Thyroid gland (tissue), 4 donors: ENCODE measurements at regions not wholly inside any gene's neighbourhood (a gene's known extent, or its start where the extent isn't known, plus 50 kb on each side); places are given as distances from the start of the nearest gene placed in this dataset.

Experiments
- POLR2A ChIP-seq, 2 donors: fragments of 450-650 bp; IDR thresholded peaks; one replicate each; pipeline ENCODE4 v1.6.1; 2017; ENCODE audit warnings: antibody characterized with exemption in 2 of 2, mild to moderate bottlenecking in 2 of 2, moderate library complexity in 1 of 2
- TF ChIP-seq, protein P1 (sequence below), 6 experiments: fragments of 200-600 bp in 3 of 6; fragments of 450-650 bp in 3 of 6; sonication (generic) in 3 of 6; IDR thresholded peaks; one replicate each; pipeline ENCODE4 v1.5.1; 2016 to 2019; ENCODE audit warnings: antibody characterized with exemption in 6 of 6, mild to moderate bottlenecking in 2 of 6, inconsistent platforms in 1 of 6, moderate library complexity in 1 of 6

DNA sequence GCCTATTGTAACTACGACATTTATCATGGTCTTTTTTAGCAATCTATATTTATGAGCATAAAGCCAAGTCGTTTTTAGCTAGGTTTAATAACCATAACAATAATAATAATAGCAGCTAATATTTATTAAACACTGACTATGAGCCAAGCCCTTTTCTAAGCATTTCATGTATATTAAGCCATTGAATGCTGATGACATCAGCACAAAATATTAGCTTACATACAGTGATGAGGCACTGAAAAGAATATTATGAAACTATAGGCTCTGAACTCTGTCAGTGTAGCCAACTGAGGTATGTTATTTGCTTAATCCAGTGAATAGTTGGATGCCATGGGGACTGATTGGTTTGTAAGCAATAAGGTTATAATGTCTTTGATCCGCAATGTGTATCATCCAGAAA is 235.2 kb downstream of the NDFIP2 start:
- TF ChIP-seq, protein P1, sequence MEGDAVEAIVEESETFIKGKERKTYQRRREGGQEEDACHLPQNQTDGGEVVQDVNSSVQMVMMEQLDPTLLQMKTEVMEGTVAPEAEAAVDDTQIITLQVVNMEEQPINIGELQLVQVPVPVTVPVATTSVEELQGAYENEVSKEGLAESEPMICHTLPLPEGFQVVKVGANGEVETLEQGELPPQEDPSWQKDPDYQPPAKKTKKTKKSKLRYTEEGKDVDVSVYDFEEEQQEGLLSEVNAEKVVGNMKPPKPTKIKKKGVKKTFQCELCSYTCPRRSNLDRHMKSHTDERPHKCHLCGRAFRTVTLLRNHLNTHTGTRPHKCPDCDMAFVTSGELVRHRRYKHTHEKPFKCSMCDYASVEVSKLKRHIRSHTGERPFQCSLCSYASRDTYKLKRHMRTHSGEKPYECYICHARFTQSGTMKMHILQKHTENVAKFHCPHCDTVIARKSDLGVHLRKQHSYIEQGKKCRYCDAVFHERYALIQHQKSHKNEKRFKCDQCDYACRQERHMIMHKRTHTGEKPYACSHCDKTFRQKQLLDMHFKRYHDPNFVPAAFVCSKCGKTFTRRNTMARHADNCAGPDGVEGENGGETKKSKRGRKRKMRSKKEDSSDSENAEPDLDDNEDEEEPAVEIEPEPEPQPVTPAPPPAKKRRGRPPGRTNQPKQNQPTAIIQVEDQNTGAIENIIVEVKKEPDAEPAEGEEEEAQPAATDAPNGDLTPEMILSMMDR (IDR thresholded peaks at IDR 0.05), result no peak
- no peak for TF ChIP-seq POLR2A (IDR thresholded peaks at IDR 0.05)
